ENCODE measurements at regions not wholly inside any gene's neighbourhood (a gene's known extent, or its start where the extent isn't known, plus 50 kb on each side); places are given as distances from the start of the nearest gene placed in this dataset.
"Not testable (repeated sequence)": the region's sequence is repeated elsewhere in the genome, so short reads cannot be mapped to it uniquely, and the experiment has no call there.

- no peak for DNase-seq
Measured at GRCh38 chr4:66506985-66507384, 836.7 kb upstream of the EPHA5 start.

GRCh38 chr4:66501997-66502396 lies 831.7 kb upstream of the EPHA5 start:
- DNase-seq = no peak

GRCh38 chr4:66490729-66491128 lies 820.4 kb upstream of the EPHA5 start:
- DNase-seq = no peak

- DNase-seq = no peak
Measured at GRCh38 chr4:66489783-66490452, 819.6 kb upstream of the EPHA5 start.

- DNase-seq = no peak
Measured at GRCh38 chr4:66489370-66489769, 819.1 kb upstream of the EPHA5 start.

GRCh38 chr4:66486068-66486467 lies 815.8 kb upstream of the EPHA5 start:
- no peak for DNase-seq

- DNase-seq = no peak
Measured at GRCh38 chr4:66482186-66482585, 811.9 kb upstream of the EPHA5 start.

GRCh38 chr4:66475596-66475995 lies 805.3 kb upstream of the EPHA5 start:
- no peak for DNase-seq

GRCh38 chr4:66465111-66465510 lies 794.8 kb upstream of the EPHA5 start:
- no peak for DNase-seq

GRCh38 chr4:66462890-66463289 lies 792.6 kb upstream of the EPHA5 start:
- not testable (repeated sequence) for DNase-seq

- DNase-seq = no peak
Measured at GRCh38 chr4:66451741-66452140, 781.5 kb upstream of the EPHA5 start.

- DNase-seq = no peak
Measured at GRCh38 chr4:66443008-66443407, 772.7 kb upstream of the EPHA5 start.

- DNase-seq = no peak
Measured at GRCh38 chr4:66439508-66439907, 769.2 kb upstream of the EPHA5 start.

GRCh38 chr4:66433706-66434105 lies 763.4 kb upstream of the EPHA5 start:
- DNase-seq = no peak

GRCh38 chr4:66430856-66431255 lies 760.6 kb upstream of the EPHA5 start:
- no peak for DNase-seq

- no peak for DNase-seq
Measured at GRCh38 chr4:66429276-66429675, 759.0 kb upstream of the EPHA5 start.

GRCh38 chr4:66416425-66416824 lies 746.1 kb upstream of the EPHA5 start:
- DNase-seq = no peak

- no peak for DNase-seq
Measured at GRCh38 chr4:66404141-66404540, 733.9 kb upstream of the EPHA5 start.

GRCh38 chr4:66376921-66377320 lies 706.6 kb upstream of the EPHA5 start:
- DNase-seq = no peak

GRCh38 chr4:66376396-66376795 lies 706.1 kb upstream of the EPHA5 start:
- no peak for DNase-seq

GRCh38 chr4:66373268-66373667 lies 703.0 kb upstream of the EPHA5 start:
- no peak for DNase-seq

GRCh38 chr4:66372706-66373105 lies 702.4 kb upstream of the EPHA5 start:
- no peak for DNase-seq

GRCh38 chr4:66367043-66367660 lies 696.9 kb upstream of the EPHA5 start:
- no peak for DNase-seq

- not testable (repeated sequence) for DNase-seq
Measured at GRCh38 chr4:66360395-66360794, 690.1 kb upstream of the EPHA5 start.

GRCh38 chr4:66357316-66357715 lies 687.0 kb upstream of the EPHA5 start:
- no peak for DNase-seq
